Stimulated activated naive CD8-positive, alpha-beta T cell treated with anti-CD3 and anti-CD28 coated beads, Interleukin-15, amount 100 ng/mL, for 72 hours (primary cell): ENCODE measurements at regions not wholly inside any gene's neighbourhood (a gene's known extent, or its start where the extent isn't known, plus 50 kb on each side); places are given as distances from the start of the nearest gene placed in this dataset.

Source experiments
- ATAC-seq: fragments of 150-1000 bp; cut with Tn5 transposase; 2 replicates; pipeline ENCODE4 v1.10.0; 2021; ENCODE audit warnings: mild to moderate bottlenecking, moderate library complexity
- DNase-seq, 2 donors: peaks; one replicate each; pipeline ENCODE4 v3.0.0; 2021 to 2022
- H3K27ac Mint-ChIP-seq, 2 donors: one replicate each; pipeline ENCODE4 v1.8.0; 2022; ENCODE audit warnings: mild to moderate bottlenecking in 2 of 2, mixed read lengths in 2 of 2, moderate library complexity in 2 of 2
- H3K27me3 Mint-ChIP-seq: one replicate; pipeline ENCODE4 v1.8.0; 2022; ENCODE audit warnings: mixed read lengths
- H3K4me1 Mint-ChIP-seq: one replicate; pipeline ENCODE4 v1.8.0; 2022; ENCODE audit warnings: mild to moderate bottlenecking, mixed read lengths
- H3K4me3 Mint-ChIP-seq, 2 donors: one replicate each; pipeline ENCODE4 v1.8.0; 2022; ENCODE audit warnings: mild to moderate bottlenecking in 2 of 2, mixed read lengths in 2 of 2, moderate library complexity in 1 of 2
- H3K9me3 Mint-ChIP-seq, 2 donors: one replicate each; pipeline ENCODE4 v1.8.0; 2022; ENCODE audit warnings: mixed read lengths in 2 of 2

DNA sequence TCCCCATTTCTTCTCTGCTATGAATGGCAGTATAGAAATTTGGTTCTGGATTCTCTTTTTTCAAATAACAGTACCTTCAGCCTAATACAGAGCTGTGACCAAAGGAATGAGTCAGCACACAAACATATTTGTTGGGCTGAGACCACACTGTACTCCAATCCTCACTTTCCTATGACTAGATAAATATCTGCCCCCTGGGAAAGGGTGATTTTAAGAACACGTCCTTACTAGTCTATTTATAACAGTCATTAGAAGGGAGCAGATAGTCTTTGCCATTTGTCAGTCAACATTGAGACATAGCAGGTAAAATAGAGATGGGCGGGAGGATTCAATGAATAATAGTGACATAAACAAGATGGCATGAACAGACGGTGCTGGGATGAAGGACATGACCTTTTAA, 461.3 kb downstream of the MCTP2 start:
- Mint-ChIP-seq H3K27me3 (no peaks in the 10 kb centered on the region), H3K4me3 (no peak overlapping the region), H3K27ac (no peak overlapping the region), H3K4me1 (no peaks in the 10 kb centered on the region), H3K9me3 (no peaks in the 10 kb centered on the region)
- DNase-seq: no peak
- no peak for ATAC-seq

DNA sequence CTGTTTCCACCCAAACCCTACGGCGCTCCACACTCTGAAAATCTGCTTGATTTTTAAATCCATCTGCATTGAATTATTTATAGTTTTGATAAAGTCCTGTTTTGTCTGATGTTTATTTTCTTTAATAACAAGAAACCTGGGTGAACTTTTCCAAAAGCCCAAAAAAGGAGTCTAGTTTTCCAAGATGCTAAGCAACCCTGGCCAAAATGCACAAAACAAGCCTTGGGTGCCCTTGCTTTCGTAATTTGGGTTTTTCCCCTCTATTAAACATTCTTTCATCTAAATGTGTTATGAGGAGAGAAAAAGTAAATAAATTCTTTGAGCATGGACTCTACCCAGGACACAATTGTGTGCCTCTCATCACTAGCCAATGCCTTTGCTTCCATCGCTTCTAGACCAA, 468.9 kb downstream of the MCTP2 start:
- DNase-seq (no peak), ATAC-seq (no peak)
- H3K4me1 Mint-ChIP-seq: no peaks in the 10 kb centered on the region
- H3K9me3 Mint-ChIP-seq: peaks cover 0 to 7% of the 10 kb centered on the region in 2 donors
- H3K4me3 Mint-ChIP-seq: no peak overlapping the region
- peaks cover 17% of the 10 kb centered on the region for H3K27me3 Mint-ChIP-seq
- no peak overlapping the region for H3K27ac Mint-ChIP-seq

DNA sequence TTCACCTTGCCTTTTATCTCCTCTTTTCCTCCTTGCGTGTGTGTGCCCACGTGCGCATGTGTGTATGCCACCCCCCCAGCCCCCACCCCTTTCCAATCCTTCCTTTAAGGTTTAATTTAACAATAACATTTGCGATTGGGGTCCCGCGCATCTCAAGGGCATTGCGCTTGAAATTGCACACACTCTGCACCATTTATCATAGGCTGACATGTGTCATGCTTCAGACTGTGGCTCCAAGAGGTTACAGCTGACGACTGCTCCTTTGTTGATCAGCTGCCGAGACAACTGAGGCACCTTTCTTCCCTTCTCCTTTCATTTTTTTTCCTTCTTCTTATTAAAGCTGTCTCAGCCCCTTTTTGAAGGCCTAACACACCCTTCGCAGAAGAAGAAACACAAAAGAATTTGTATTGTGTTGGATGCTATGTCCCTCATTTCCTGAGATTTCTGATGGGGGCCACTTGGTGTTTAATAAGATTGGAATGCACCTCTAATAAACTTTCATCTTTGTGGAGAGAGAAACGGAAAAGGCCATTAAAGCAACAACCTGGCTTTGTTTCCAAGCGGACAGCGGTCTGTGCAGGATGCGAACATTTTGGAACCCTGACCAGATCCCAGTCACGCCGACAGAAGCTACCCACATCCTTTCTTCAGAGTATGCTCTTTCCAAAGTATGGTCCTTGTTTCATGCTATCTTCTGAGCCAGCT, 470.1 kb downstream of the MCTP2 start:
- H3K27me3 Mint-ChIP-seq: peaks cover 17% of the 10 kb centered on the region
- H3K4me1 Mint-ChIP-seq: no peaks in the 10 kb centered on the region
- peaks cover 0 to 7% of the 10 kb centered on the region in 2 donors for H3K9me3 Mint-ChIP-seq
- DNase-seq (no peak), ATAC-seq (no peak)
- no peak overlapping the region for H3K4me3 Mint-ChIP-seq
- no peak overlapping the region for H3K27ac Mint-ChIP-seq

DNA sequence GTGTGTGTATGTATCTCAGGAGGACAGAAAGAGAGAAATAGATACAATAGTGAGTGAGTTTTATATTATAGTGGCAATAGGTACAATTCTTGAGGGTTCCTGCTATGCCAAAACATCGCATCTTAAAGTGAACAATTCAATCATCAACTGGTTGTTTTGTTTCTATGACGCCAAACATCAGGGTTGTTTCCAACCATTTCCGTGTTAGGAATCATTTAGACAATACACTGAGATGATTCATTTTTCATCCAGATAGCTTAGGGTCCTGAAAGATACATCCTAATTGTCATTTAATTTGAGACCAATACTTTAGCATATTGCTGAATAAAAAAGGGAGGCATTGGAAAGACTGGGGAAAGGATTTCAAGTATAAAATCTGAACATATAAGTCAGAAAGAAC, 472.2 kb downstream of the MCTP2 start:
- no peak overlapping the region for H3K4me3 Mint-ChIP-seq
- no peak overlapping the region for H3K27ac Mint-ChIP-seq
- DNase-seq (no peak), ATAC-seq (no peak)
- peaks cover 17% of the 10 kb centered on the region for H3K27me3 Mint-ChIP-seq
- no peaks in the 10 kb centered on the region for H3K4me1 Mint-ChIP-seq
- peaks cover 0 to 7% of the 10 kb centered on the region in 2 donors for H3K9me3 Mint-ChIP-seq

DNA sequence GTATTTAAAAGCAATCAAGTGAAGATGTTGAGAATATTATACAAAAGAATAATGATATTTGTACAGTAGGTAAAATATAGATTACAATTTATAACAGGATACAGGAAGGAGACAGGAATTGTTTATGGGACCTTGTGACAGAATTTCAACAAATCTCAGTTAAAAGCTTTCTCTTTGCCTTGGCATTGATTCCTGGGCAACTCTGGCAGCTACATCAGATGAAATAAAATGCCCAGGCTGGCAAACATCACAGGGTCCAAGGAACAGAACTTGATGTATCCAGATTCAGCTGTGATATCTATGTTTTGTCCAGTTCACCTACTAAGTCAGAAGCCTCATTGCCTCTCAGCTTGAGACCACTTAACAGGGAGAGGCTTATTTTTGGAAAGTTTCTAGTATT, 473.1 kb downstream of the MCTP2 start:
- Mint-ChIP-seq H3K27me3 (peaks cover 17% of the 10 kb centered on the region), H3K9me3 (peaks cover 0 to 7% of the 10 kb centered on the region in 2 donors), H3K4me3 (no peak overlapping the region), H3K4me1 (no peaks in the 10 kb centered on the region), H3K27ac (no peak overlapping the region)
- ATAC-seq: no peak
- DNase-seq: no peak

DNA sequence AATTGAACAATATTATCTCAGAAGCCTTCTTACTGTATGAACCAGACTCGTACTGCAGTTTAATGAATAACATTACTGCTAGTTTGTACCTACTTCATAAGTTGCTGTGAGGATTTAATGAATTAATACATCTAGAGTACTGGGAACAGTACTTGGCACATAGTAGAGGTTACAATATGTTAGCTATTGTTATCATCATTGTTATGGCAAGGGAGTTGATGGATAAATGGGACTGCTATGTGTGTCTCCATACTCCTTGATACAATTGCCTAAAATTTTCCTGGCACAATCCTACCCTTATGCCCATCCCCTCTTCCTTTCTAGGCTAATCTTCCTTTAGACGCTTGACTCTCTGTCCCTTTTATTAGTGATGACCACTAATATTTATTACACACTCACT, 473.6 kb downstream of the MCTP2 start:
- ATAC-seq (no peak), DNase-seq (no peak)
- H3K27me3 Mint-ChIP-seq: peaks cover 17% of the 10 kb centered on the region
- peaks cover 0 to 7% of the 10 kb centered on the region in 2 donors for H3K9me3 Mint-ChIP-seq
- no peaks in the 10 kb centered on the region for H3K4me1 Mint-ChIP-seq
- H3K27ac Mint-ChIP-seq: no peak overlapping the region
- H3K4me3 Mint-ChIP-seq: no peak overlapping the region

DNA sequence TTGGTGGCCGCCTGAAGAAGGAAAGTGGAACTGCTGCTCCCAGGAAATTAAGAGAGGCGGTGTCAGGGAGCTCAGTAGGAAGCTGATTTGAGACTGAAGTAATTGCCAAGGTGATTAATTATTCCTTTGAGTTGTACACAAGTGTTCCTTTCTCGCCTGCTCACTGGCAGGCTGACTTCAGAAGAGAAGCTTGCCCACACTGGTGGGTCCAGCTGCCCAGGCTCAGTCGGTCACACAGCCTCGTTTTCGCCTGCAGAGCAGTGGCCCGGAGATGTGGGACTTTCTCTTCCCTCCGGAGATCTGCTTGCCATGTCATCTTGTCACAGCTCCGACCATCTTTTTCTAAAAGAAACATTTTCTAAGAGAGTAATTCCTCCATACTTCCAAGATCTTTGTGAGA, 478.0 kb downstream of the MCTP2 start:
- no peak overlapping the region for H3K4me3 Mint-ChIP-seq
- no peak for ATAC-seq

DNA sequence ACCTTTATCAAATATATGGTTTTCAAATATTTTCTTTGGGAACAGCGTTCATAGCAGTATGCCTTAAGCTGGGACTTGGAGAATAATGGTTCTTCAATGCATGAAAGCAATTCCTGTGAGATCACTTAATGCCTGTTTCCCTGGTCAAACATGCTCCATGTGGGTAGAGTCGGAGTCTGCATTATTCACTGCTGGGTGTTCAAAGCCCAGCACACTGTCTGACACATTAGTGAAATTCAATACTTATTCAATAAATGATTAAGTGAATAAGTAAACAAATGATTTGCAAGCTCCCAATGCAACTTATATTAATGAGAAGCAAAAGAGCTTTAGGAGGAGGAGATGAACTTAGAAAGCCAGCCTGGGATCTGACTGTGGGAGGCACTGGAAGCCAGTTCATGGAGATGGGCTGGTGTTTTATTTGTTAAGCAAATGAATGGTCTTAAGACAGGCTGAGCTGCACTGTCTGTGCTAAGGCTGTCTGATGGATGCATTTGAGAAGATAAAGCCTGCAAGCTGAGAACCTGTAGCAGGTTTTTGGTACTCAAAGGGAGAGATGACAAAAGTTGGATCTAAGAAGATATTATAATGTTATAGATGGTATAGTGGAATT, 490.8 kb downstream of the MCTP2 start:
- ATAC-seq: no peak
- DNase-seq: no peak
- Mint-ChIP-seq H3K4me1 (no peaks in the 10 kb centered on the region), H3K4me3 (no peak overlapping the region), H3K27ac (no peak overlapping the region), H3K27me3 (peaks cover 23% of the 10 kb centered on the region), H3K9me3 (no peaks in the 10 kb centered on the region)

More for the DNA sequence above, 478.0 kb downstream of the MCTP2 start:
- Mint-ChIP-seq H3K9me3 (no peaks in the 10 kb centered on the region), H3K4me1 (no peaks in the 10 kb centered on the region), H3K27ac (no peak overlapping the region), H3K27me3 (peaks cover 21% of the 10 kb centered on the region)
- DNase-seq: no peak

DNA sequence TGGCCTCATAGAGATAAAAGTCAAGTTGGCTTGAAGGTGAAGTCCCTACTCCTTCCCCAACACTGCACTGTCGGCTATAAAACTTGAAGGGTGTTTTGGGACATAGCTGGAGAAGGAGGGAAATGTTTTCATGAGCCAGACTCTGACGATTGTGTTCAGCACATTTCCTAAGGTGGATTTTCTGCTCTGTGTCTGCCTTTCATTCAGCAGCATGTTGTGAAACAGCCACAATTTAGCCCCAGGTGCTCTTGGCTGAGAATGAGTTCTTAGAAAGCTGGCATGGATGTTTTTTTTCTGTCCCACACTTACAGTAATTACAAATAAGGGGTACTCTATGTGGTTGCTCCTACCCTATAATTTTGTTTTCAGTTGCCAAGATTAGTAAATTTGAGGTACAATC, 492.4 kb downstream of the MCTP2 start:
- no peak for ATAC-seq

DNA sequence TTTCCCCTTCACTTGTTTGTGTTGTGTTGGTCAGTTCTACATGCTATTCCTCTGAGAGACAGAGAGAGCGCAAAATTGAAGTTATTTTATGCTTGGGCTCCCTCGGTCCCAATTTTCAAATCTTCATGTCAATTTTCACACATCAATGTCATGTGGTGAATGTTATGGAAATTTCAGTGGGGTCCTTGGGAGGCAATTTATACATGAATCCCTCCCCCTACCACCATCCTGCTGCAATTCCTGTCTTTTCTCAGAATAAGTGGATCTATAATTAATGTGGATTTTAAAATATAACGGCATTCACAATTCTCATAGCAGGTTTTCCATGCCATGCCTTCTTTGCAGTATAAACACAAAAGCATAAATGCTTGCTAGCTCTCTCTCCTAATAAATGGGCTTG, 499.9 kb downstream of the MCTP2 start:
- Mint-ChIP-seq H3K27me3 (peaks cover 14% of the 10 kb centered on the region), H3K4me1 (no peaks in the 10 kb centered on the region), H3K9me3 (no peaks in the 10 kb centered on the region)

More for the DNA sequence above, 492.4 kb downstream of the MCTP2 start:
- H3K27me3 Mint-ChIP-seq: peaks cover 31% of the 10 kb centered on the region
- no peaks in the 10 kb centered on the region for H3K4me1 Mint-ChIP-seq
- DNase-seq: no peak
- H3K27ac Mint-ChIP-seq: no peak overlapping the region
- no peak overlapping the region for H3K4me3 Mint-ChIP-seq
- no peaks in the 10 kb centered on the region for H3K9me3 Mint-ChIP-seq

DNA sequence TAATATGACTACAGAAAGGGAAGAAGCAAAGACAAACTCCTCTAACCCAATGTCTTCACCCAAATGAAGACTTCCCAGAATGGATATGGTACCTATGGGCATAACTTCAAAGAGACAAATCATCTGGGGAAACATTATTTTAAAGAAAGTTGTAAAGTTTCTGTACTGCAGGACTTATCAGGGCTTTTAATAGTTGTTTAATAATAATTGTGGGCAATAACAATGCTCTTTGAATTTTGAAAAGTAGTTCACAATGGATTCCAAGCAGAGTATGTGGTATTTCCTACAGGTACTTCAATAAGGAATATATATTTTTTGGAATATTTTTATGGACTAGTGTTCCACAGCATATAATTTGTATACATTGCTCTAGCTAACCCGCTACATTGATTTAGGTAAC, 503.1 kb downstream of the MCTP2 start:
- no peaks in the 10 kb centered on the region for H3K4me1 Mint-ChIP-seq
- ATAC-seq (no peak), DNase-seq (no peak)
- no peaks in the 10 kb centered on the region for H3K27me3 Mint-ChIP-seq
- H3K27ac Mint-ChIP-seq: no peak overlapping the region
- H3K4me3 Mint-ChIP-seq: no peak overlapping the region
- H3K9me3 Mint-ChIP-seq: no peaks in the 10 kb centered on the region

More for the DNA sequence above, 499.9 kb downstream of the MCTP2 start:
- DNase-seq: no peak
- Mint-ChIP-seq H3K27ac (no peak overlapping the region), H3K4me3 (no peak overlapping the region)
- no peak for ATAC-seq

DNA sequence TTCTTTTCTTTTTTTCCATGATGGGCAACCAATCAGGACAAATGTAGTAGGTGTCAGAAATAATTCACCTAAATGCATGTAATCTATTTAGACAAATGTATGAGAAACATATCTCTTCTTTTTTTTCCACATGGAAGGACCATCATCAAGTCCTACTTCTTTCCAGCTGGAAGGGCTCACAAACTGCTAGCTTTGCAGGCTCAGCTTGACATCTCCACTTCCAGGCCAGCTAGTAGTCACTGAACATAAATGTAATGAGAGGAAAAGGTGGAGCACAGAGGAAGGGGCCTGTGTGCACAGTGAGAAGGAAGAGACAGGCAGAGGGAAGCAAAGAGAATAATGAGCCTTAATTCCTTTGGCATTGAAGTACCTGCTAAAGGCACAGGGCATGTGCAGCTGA, 504.9 kb downstream of the MCTP2 start:
- no peak overlapping the region for H3K27ac Mint-ChIP-seq
- no peaks in the 10 kb centered on the region for H3K9me3 Mint-ChIP-seq
- H3K27me3 Mint-ChIP-seq: peaks cover under 1% of the 10 kb centered on the region
- H3K4me1 Mint-ChIP-seq: no peaks in the 10 kb centered on the region
- no peak for DNase-seq
- no peak for ATAC-seq
- no peak overlapping the region for H3K4me3 Mint-ChIP-seq

DNA sequence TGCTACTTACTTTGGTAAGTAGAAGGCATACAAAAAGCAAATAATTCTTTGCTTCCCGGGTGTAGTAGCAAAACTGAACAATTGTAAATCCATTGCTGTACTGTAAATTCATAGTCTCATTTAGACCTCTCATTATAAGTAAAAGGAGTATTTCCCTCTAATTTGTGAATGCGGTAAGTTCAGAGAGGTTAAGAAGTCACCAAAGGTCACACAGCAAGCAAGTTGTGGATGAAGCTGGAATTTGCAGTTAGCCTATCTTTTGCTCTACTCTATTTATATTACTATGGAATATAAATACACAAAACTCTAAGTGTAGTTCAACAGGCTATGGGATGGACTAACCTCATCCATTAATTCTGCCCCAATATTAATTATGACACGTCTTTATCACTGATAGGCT, 508.3 kb downstream of the MCTP2 start:
- peaks cover 0 to 5% of the 10 kb centered on the region in 2 donors for H3K9me3 Mint-ChIP-seq
- H3K4me3 Mint-ChIP-seq: no peak overlapping the region
- H3K4me1 Mint-ChIP-seq: no peaks in the 10 kb centered on the region
- DNase-seq: no peak
- ATAC-seq: no peak
- no peak overlapping the region for H3K27ac Mint-ChIP-seq
- H3K27me3 Mint-ChIP-seq: peaks cover 22% of the 10 kb centered on the region

DNA sequence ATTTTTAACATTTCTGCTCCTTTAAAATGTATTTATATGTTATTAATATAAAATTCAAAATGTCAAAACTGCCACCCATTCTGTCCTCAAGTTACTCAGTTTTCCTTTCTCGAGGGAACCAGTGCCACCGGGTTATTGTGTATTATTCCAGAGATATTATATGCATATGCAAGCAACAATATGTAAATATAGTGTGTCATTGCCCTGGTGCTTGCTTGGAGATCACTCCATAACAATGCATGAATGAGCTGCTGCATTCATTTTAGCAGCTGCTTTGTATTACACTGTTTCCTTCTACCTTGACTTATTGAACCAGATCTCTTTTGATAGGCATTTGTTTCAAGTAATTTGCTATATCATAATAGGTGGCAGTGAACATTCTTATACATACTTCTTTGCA, 509.1 kb downstream of the MCTP2 start:
- Mint-ChIP-seq H3K4me3 (no peak overlapping the region), H3K4me1 (no peaks in the 10 kb centered on the region), H3K27me3 (peaks cover 24% of the 10 kb centered on the region), H3K9me3 (peaks cover 0 to 5% of the 10 kb centered on the region in 2 donors), H3K27ac (no peak overlapping the region)
- ATAC-seq: no peak
- no peak for DNase-seq

DNA sequence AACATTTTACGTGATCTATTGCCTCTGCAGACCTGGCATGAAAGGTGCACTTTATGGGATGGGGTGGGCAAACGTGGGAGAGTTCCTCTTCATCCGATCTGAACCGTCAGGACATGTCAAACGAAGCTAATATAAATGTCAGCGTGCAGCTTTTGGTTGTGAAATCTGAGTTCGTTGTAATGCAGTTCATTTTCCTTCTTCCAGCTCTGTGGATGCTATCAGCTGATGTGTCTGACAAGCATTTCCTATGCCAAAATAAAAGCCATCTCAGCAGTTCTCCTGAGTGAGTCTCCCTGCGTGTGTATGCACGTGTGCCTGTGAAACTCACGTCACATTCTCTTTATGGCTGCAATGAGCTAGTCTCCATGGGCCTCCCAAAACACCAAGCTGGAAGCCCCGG, 512.3 kb downstream of the MCTP2 start:
- Mint-ChIP-seq H3K27ac (no peak overlapping the region), H3K4me3 (no peak overlapping the region), H3K9me3 (peaks cover 0 to 5% of the 10 kb centered on the region in 2 donors), H3K4me1 (no peaks in the 10 kb centered on the region), H3K27me3 (peaks cover 30% of the 10 kb centered on the region)
- ATAC-seq (no peak), DNase-seq (no peak)

DNA sequence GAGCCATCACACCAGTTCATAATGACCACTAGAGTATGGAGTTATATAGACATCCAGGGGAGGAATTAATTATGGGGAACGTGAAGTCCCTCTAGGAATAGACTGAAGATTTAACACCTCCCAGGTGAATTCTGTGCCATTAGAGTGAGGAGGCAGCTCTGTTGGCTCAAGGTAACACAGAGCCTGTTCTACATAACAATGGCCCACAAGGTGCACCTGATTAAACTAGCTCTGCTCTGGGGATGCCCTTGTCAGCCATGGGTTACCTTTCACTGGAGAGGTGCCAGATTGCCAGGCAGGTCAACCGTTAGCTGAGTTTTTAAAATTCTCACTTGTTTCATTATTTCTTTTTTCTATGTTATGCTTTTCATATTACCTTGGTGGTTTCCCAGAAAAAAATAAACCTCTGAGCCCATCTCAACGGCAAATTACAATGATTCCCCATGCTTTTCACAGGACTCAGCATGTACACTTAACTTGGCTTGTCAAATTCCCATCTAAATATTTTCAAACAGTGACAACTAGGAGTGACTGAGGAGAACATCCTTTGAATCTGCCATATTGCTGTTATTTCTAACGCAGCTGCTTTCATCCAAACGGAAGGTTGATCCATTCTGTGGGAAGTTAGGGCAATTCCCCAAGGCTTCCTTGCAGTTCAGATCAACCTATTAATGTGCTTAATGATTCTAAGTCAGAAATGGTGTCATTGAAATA, 512.9 kb downstream of the MCTP2 start:
- no peak overlapping the region for H3K27ac Mint-ChIP-seq
- no peak for ATAC-seq
- peaks cover 30% of the 10 kb centered on the region for H3K27me3 Mint-ChIP-seq
- no peak for DNase-seq
- peaks cover 0 to 5% of the 10 kb centered on the region in 2 donors for H3K9me3 Mint-ChIP-seq
- no peak overlapping the region for H3K4me3 Mint-ChIP-seq
- no peaks in the 10 kb centered on the region for H3K4me1 Mint-ChIP-seq
